ENCODE measurements at regions not wholly inside any gene's neighbourhood (a gene's known extent, or its start where the extent isn't known, plus 50 kb on each side); places are given as distances from the start of the nearest gene placed in this dataset.

DNA sequence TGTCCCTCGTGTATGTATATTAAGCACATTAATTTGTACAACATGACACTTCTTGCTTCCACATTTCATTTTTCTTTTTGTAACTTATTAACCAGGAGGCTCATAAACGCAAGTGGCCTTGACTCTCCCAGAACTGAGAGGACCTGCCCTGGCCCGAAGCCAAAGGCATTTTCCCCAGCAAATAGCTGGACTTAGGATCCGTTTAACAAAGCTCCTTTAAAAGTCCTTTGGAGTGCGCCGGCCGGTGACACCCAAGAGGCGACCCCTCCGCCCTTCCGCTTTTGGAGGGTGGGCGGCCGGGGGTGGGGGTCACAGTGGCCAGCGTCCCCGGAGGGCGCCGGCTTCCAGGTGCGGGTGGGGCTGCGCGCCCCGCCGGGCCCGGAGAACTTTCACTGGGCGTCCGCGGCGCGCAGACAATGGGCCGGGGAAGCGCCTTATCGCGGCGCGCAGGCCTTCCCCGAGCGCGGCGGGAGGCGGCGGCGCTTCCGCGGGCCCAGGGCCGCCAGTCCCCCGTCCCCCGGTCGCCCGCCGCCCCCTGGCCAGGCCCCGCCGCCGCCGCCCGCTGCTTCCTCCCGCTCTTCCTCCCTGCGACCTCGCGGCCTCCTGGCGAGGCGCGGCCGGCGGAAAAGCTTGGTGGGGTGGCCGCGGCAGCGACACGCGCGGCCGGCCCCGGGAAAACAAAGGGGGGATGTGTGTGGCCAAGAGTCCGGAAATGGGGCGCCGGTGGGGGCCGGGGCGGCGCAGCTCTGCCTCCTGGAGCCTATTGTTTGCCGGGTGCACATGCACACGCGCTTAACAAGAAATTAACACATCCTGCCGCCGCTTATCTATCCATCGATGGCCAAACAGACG, 613.4 kb downstream of the MCTP2 start:
- no peak for FAIRE-seq
- no peaks in the 10 kb centered on the region for H4K20me1 ChIP-seq (ENCODE audit: control insufficient read depth, extremely low read depth, insufficient read depth, low read length)
- peaks cover 6% of the 10 kb centered on the region for H3K4me1 ChIP-seq (ENCODE audit: control insufficient read depth, extremely low read depth, insufficient read depth, low read length)
- no peaks in the 10 kb centered on the region for H3K36me3 ChIP-seq (ENCODE audit: control insufficient read depth in 2 of 2, extremely low read depth in 1 of 2, insufficient read depth in 2 of 2, low read length in 2 of 2)
- no peak overlapping the region for H3K27ac ChIP-seq (ENCODE audit: control insufficient read depth, insufficient read depth, low read length)
- dilution Hi-C loops (cut with MboI; ENCODE audit: extremely low pct_ligation_motif_present, low sequenced_read_pairs) = no loop called here
- TF ChIP-seq EZH2 (IDR thresholded peaks at IDR 0.05; ENCODE audit: low read length) (no peak), CTCF (optimal IDR thresholded peaks at IDR 0.05 in 1 of 3, IDR thresholded peaks at IDR 0.05 in 1 of 3, conservative IDR thresholded peaks at IDR 0.05 in 1 of 3; ENCODE audit: extremely low read depth in 1 of 3, insufficient read depth in 2 of 3, low read length in 3 of 3) (no peak)
- no peaks in the 10 kb centered on the region for H3K9me1 ChIP-seq (ENCODE audit: control insufficient read depth, extremely low read depth, insufficient read depth, low read length)
- peak overlapping the region; percentile 60 for H3K4me2 ChIP-seq (ENCODE audit: control insufficient read depth, extremely low read depth, insufficient read depth, low read depth, low read length)
- no peaks in the 10 kb centered on the region for H3K9me3 ChIP-seq (ENCODE audit: control insufficient read depth, low read depth, low read length)
- no peaks in the 10 kb centered on the region for H3K27me3 ChIP-seq (ENCODE audit: control insufficient read depth, extremely low read depth, insufficient read depth, low read length)
- peak overlapping the region; percentile 28 for H3K9ac ChIP-seq (ENCODE audit: control insufficient read depth, extremely low read depth, insufficient read depth, low read length)
- H3K4me3 ChIP-seq (ENCODE audit: control insufficient read depth in 2 of 3, extremely low read depth in 1 of 3, insufficient read depth in 2 of 3, low read depth in 1 of 3, low read length in 3 of 3) = peak overlapping the region in 1 of 3 experiments; percentile 15
- no peak for DNase-seq (ENCODE audit: low read depth, low spot score)
- peak overlapping the region; percentile 26 for H2AFZ ChIP-seq (ENCODE audit: control insufficient read depth, low read length)
- no peaks in the 10 kb centered on the region for H3K79me2 ChIP-seq (ENCODE audit: control insufficient read depth, insufficient read depth, low read length)

DNA sequence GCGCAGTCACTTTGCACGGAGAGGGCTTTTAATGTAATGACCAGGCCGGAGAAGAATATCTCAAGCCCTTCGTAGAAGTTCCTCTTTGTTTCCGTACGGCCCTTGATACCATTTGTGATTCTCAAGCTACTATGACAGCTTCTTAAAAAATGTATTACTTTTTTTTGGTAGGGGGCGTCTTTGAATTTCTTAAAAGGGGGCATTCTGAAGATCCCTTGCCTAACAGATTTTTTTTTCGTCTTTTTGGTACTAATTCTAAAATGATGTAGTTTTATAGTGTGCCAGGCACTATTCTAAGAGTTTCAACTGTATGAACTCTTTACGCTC, 614.0 kb downstream of the MCTP2 start:
- no peaks in the 10 kb centered on the region for H3K9me3 ChIP-seq (ENCODE audit: control insufficient read depth, low read depth, low read length)
- no peak overlapping the region for H3K4me3 ChIP-seq (ENCODE audit: control insufficient read depth in 2 of 3, extremely low read depth in 1 of 3, insufficient read depth in 2 of 3, low read depth in 1 of 3, low read length in 3 of 3)
- peak overlapping the region; percentile 60 for H3K4me2 ChIP-seq (ENCODE audit: control insufficient read depth, extremely low read depth, insufficient read depth, low read depth, low read length)
- no peaks in the 10 kb centered on the region for H3K79me2 ChIP-seq (ENCODE audit: control insufficient read depth, insufficient read depth, low read length)
- dilution Hi-C loops (cut with MboI; ENCODE audit: extremely low pct_ligation_motif_present, low sequenced_read_pairs) = no loop called here
- no peak overlapping the region for H3K27ac ChIP-seq (ENCODE audit: control insufficient read depth, insufficient read depth, low read length)
- no peaks in the 10 kb centered on the region for H3K27me3 ChIP-seq (ENCODE audit: control insufficient read depth, extremely low read depth, insufficient read depth, low read length)
- FAIRE-seq (no peak), DNase-seq (ENCODE audit: low read depth, low spot score) (no peak)
- H2AFZ ChIP-seq (ENCODE audit: control insufficient read depth, low read length) = peak overlapping the region; percentile 26
- H3K9me1 ChIP-seq (ENCODE audit: control insufficient read depth, extremely low read depth, insufficient read depth, low read length) = no peaks in the 10 kb centered on the region
- peak overlapping the region; percentile 28 for H3K9ac ChIP-seq (ENCODE audit: control insufficient read depth, extremely low read depth, insufficient read depth, low read length)
- no peaks in the 10 kb centered on the region for H4K20me1 ChIP-seq (ENCODE audit: control insufficient read depth, extremely low read depth, insufficient read depth, low read length)
- peaks cover 6% of the 10 kb centered on the region for H3K4me1 ChIP-seq (ENCODE audit: control insufficient read depth, extremely low read depth, insufficient read depth, low read length)
- no peak for TF ChIP-seq CTCF (optimal IDR thresholded peaks at IDR 0.05 in 1 of 3, IDR thresholded peaks at IDR 0.05 in 1 of 3, conservative IDR thresholded peaks at IDR 0.05 in 1 of 3; ENCODE audit: extremely low read depth in 1 of 3, insufficient read depth in 2 of 3, low read length in 3 of 3)
- no peaks in the 10 kb centered on the region for H3K36me3 ChIP-seq (ENCODE audit: control insufficient read depth in 2 of 2, extremely low read depth in 1 of 2, insufficient read depth in 2 of 2, low read length in 2 of 2)

Data from keratinocyte (primary cell).